ENCODE measurements at regions not wholly inside any gene's neighbourhood (a gene's known extent, or its start where the extent isn't known, plus 50 kb on each side); places are given as distances from the start of the nearest gene placed in this dataset.

DNA sequence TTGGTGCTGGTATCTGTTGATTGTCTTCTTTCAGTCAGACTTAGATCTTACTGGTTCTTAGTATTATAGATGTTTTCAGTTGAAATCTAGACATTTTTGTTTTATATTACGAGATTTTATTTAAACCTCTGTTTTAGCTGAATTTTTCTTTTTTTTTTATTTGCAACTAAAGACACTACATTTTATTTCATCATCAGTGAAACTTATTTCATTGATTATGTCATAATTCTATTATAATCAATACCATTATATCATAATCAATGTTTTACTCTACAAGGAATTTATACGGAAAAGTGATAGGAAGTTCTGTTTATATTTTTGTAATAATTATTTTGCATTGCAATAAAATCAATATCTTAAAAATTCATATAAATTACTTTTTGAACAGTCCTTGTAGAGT lies 477.4 kb upstream of the MDFIC2 start:
- no peak for DNase-seq

- DNase-seq: no peak
Observed at GRCh38 chr3:70780790-70781189, 468.4 kb upstream of the MDFIC2 start.

GRCh38 chr3:70779296-70779695 lies 466.9 kb upstream of the MDFIC2 start:
- no peak for DNase-seq

DNA sequence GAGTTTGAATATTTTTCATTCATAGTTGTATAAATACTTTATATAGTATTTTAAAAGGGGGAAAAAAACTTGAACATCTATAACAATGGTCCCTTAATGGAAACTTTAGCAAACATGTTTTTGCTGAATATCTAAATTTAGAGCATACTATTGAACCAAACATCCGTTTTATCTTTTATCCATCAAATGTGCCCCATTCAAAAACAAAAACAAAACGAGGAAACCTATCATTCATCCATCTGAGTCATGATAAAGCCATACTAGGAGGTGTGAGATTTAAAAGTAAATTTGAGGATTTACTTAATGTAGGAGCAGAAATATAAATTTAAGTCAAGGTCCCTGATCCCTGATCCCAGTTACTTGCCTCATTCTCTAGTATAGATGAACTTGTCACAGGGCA lies 463.6 kb upstream of the MDFIC2 start:
- no peak for DNase-seq

GRCh38 chr3:70775257-70775656 lies 462.8 kb upstream of the MDFIC2 start:
- no peak for DNase-seq

GRCh38 chr3:70774641-70775040 lies 462.2 kb upstream of the MDFIC2 start:
- DNase-seq: peak; percentile 6

GRCh38 chr3:70771426-70772147 lies 459.1 kb upstream of the MDFIC2 start:
- DNase-seq: peak; percentile 56

DNA sequence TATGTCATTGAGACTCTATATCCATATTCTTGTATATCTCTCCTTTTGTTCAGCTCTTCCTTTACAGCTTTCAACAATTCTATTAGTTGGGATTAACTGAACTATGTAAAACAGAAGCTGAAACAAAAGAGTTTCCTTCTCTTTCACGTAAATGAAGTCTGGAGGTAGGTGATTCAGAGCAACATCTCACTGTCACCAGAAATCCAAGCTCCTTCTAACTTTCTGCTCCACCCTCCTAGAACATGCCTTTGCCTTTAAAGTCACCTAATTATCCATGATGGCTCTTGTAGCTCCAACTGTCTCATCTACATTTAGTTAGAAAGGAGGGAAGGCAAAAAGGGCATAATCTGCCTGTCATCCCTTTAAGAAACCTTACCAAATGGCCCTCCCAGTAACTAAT lies 458.2 kb upstream of the MDFIC2 start:
- DNase-seq: no peak

DNA sequence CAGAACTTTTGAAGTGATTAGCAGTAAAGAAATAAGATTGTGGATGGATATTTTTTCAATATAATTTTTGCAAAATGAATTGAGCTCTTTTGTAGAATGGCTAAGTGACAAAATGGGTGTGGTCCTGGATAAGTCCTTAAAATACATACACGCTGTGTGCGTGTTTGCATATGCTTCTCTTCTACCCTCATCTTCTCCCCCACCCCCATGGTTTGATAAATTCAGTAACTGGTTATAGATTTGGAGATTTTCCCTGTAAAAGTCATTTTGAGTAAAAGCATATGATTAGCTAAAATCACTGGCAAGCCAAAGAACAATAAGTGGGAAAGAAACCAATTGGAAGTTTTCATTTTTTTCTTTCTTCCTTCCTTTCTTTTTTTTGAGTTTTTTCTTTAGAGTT lies 453.9 kb upstream of the MDFIC2 start:
- no peak for DNase-seq

GRCh38 chr3:70763894-70764293 lies 451.5 kb upstream of the MDFIC2 start:
- no peak for DNase-seq

DNA sequence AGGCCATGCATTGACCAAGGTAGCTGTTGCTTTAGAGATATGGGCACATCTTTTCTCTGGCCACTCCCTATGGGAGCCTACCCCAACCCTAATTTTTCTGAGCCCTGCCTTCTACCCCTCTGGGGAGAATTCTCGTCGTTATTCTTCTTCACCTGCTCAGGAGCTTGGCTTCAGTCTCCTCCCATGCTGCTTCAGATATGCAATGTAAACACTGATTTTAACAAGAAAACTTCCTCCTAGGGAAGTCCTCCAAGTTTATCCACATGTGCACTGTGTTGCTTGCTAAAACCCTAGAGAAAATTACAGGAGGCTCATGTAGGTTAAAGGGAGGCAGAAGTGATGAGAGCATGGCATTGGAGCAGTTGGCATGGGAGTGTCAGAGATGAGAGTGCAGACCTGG lies 445.2 kb upstream of the MDFIC2 start:
- no peak for DNase-seq

DNA sequence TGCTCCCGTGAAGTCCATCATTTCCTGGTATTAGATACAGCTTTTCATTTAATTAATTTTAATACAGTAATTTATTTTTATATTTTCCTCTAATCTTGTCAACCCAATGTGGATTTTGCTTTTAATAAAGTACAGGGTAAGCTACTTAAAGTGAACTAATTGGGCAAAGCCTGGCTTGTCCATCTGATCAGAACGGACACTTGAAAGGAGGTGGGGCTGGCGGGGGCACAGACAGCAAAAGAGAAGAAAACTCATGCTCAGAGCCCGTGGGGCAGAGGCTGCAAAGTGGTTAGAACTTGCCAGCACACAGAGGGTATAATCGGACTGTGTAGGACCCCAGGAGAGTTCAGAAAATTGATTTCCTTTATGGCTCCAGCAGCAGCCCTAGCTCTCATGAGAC lies 443.1 kb upstream of the MDFIC2 start:
- no peak for DNase-seq

DNA sequence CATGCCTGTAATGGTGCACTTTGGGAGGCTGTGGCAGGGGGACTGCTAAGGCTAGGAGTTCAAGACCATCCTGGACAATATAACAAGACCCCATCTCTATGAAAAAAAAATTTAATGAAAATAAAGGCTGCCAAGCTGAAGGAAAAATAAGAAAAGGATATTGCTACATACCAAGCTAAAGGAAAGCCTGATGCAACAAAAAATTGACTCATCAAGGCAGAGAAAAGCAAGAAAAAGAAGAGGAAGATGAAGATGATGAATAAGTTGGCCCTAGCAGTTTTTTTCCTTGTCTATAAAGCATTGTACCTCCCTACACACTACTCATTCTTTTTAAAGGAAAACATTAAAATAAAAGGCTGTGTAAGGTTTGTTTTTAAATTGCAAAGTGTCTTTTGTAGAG lies 441.9 kb upstream of the MDFIC2 start:
- peak; percentile 28 for DNase-seq

GRCh38 chr3:70753572-70753971 lies 441.1 kb upstream of the MDFIC2 start:
- no peak for DNase-seq

- DNase-seq: no peak
Observed at GRCh38 chr3:70752051-70752450, 439.6 kb upstream of the MDFIC2 start.

GRCh38 chr3:70749122-70749521 lies 436.7 kb upstream of the MDFIC2 start:
- no peak for DNase-seq

- DNase-seq: no peak
Observed at GRCh38 chr3:70748593-70748992, 436.2 kb upstream of the MDFIC2 start.

- DNase-seq: no peak
Observed at GRCh38 chr3:70747847-70748246, 435.4 kb upstream of the MDFIC2 start.

DNA sequence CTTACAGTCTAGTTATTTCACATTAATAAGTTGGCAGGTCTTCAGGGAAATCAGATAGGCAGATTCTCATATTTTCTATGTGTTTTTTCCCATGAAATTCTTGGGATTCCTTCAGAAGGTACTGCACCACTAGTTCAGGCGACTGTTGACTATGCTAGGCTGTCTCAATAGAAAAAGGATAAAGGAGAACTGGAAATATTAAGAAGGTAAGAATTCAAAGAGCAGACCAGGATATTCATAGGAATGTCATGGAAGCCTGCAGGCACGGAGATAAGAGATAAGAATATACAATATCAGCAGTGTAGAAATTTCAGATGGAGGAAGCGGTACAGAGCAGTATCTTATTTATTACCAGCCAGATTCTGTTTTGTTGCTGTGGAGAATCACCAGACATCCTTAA lies 432.1 kb upstream of the MDFIC2 start:
- peak; percentile 15 for DNase-seq

GRCh38 chr3:70743754-70744153 lies 431.3 kb upstream of the MDFIC2 start:
- no peak for DNase-seq

DNA sequence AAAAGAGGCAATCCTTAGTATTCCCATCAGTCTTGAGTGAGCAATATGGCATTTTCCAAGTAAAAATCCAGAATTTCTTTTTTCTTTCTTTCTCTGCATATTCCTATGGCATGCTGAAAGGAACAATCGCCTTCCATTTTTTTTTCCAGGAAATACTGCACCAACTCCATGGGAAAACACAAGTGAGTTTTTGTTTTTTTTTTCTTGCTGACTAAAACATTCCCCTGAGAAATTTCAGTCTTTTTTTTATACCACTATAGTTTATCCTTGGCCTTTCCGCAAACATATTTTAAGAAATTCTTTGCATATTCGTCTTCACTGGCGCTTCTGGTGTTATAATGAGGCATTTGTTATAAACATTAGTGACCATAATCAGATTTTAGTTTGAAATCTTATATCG lies 429.6 kb upstream of the MDFIC2 start:
- DNase-seq: no peak

GRCh38 chr3:70740872-70741271 lies 428.4 kb upstream of the MDFIC2 start:
- no peak for DNase-seq

DNA sequence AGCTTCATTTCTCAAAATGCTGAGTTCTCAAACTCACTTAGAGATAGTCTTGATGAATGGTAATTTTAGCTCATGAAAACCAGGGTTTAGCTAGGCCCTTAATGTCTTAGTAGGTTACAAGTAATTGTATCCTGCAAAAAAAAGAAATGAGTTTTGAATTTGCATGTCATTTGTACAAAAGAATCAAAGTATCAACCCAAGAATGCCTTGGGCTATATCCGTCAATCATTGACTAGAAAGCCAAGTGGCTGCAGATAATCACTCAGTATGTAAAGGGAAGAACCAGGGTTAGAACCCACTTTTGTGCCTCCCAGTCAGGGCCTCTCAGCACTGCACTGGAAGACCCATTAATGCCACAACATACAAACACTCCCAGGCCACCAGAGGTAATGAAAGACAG lies 427.6 kb upstream of the MDFIC2 start:
- DNase-seq: no peak

DNA sequence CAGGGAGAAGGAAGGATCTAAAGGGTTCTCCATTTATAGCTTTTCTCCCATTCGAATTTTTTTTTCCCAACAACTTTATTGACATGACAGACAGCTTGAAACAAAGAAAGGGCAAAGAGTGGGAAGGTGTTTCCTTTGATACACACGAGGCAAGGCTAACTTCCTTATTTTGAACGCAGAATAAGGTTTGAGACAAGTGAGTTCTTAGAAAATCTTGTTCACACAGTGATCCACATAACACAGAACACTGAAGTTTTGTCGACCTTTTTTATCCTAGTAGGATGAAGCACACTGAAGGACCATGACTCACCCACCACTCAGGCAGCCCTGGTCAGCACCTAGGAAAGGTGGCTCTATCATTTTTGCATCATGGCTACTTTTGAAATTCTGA lies 425.8 kb upstream of the MDFIC2 start:
- no peak for DNase-seq

- no peak for DNase-seq
Observed at GRCh38 chr3:70737666-70738290, 425.3 kb upstream of the MDFIC2 start.
